HG03520 (cell line): ENCODE measurements at regions not wholly inside any gene's neighbourhood (a gene's known extent, or its start where the extent isn't known, plus 50 kb on each side); places are given as distances from the start of the nearest gene placed in this dataset.
"Not testable (repeated sequence)": the region's sequence is repeated elsewhere in the genome, so short reads cannot be mapped to it uniquely, and the experiment has no call there.

Experiments
- ATAC-seq: cut with Tn5 transposase; IDR thresholded peaks from one replicate; pipeline ENCODE4 v1.9.1; 2021; ENCODE audit warnings: mild to moderate bottlenecking, moderate library complexity; ENCODE audit not compliant: unreplicated experiment

DNA sequence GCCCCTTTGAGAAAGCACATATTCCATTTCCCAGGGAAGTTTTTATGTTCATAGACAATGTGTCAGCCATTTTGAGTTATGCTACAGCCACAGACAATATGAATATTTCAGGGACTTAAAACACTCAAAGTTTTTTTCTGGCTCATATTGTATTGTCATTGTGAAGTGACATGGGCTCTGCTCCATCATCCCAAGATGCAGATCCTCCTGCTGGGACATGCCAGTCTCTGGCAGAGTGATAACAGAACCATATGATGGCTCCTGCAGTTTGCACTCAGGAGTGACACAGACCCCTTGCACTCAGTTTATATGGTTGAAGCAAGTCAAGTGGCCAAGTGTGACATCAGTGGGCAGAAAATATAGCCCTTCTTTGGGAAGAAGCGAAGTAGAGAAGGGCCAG is 498.4 kb upstream of the TUSC1 start:
- ATAC-seq = no peak

DNA sequence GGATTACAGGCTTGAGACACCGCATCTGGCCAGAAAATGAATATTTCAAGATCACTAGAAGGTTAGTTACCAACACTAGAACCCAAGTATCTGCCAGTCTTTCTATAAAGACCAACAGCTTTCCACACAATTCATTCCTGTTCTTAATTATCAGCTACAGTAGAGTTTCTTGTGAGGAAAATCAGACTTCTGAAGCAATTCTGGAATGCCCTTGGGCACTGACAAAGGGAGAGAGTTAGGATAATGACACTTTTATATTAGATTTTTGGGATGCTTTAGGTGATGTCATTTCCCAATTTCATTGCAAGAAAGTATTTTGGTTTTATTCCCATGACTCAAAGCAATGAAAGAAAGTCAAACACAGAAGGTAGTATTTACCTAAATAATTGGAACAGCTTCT is 497.0 kb upstream of the TUSC1 start:
- ATAC-seq = no peak

DNA sequence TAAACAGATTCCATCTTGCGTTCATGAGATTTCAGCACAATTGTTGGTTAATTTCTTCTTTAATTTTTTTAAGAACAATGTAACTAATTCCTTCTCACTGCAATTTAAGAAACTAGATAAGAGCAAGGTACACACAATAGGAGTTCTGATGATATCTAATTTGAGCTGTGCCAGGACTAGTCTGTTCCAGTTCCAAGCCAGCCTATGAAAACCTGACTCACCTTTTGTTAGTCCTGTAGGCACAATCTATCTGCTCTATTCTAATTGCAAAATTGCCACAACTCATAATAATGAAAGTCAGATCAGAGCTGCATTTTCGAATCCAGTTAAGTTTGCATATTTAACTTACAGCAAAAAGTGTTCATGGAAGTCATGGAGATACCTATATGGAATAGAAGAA is 494.1 kb upstream of the TUSC1 start:
- no peak for ATAC-seq

DNA sequence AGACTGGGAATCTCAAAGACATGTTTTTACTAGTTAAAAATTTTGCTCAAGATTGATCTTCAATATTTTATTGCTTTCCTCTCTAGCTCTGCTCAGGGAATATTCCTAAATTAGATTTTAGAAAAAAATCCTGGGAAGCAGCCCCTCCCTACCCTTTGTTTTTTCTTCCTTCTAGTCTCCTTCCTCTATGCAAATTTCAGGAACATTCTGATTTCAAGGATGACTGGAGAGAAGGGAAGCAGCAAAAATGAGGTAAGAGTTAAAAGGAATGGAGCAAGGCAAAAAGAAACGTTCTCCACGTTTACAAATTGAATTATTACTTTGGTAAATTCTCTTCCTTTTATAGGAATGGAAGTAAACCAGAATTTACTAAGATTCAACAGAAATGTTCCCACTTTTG is 493.4 kb upstream of the TUSC1 start:
- no peak for ATAC-seq

DNA sequence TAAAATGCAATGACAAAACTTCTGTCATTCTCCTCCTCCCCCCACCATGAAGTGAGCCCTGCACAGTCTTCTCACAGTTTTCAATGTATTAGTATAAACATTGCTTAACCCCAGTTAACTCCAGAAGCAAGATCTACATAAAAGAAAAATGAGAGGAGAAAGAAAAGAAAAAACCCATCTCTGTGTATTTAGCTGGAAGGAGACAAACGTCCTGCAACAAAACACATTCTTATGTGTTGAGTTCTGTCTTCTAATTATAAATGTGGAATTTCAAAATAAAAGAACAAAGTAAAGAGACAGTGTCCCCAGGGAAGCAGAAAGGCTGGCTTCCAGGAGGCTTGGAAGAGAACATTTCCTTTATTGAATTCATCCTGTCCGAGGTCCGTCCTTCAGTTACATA is 491.9 kb upstream of the TUSC1 start:
- no peak for ATAC-seq

DNA sequence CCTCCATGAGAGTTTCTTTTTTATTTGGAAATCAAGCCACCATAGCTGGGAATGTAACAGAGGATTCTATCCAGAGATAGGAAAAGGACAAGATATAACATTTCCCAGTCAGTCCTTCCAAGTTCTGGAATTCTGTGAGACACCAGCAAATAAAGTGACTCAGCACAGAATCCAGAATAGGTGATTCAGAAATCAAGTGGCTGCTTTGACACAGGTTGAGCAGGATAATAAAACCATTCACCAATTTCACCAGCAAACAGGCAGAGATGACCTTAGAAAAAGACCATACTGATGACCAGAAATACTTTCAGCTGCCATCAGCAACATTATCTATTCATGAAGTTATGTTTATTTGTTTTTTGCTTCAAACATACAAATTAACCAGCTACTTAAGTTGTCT is 491.5 kb upstream of the TUSC1 start:
- no peak for ATAC-seq

DNA sequence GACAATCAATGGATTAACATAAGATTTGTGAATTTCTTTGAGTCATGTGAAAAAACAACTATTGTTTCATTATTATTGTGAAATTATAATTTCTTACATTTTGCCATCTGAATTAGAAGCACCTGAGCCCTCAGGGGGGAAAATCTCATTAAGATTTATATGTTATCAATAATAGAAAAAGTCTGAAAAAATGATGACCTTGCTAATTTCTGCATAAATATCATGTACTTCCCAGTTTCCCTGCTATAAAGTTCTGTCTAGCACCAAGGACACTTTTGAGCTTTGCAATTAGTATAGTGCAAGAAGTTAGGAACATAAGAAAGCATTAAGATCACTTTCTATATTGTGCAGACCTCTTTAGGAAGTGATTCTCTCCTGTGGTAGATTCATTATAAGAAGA is 488.3 kb upstream of the TUSC1 start:
- ATAC-seq = no peak

DNA sequence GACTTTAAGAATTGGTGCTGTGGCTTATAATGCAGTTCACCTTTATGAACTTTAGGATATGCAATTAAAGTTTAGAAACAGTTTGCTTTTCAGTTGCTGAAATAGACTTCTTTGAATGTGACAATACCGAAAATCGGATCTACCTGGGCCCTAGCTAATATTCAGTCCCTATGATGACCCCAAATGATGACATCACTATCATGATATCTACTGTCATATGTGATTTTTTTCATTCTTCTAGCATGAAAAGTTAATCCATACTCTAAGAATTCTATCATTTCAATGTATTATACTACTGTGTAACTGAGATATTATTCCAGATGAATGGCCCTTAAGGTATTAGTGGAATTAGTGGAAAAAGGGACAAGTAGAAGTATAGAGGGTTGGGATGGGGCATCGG is 487.2 kb upstream of the TUSC1 start:
- no peak for ATAC-seq

DNA sequence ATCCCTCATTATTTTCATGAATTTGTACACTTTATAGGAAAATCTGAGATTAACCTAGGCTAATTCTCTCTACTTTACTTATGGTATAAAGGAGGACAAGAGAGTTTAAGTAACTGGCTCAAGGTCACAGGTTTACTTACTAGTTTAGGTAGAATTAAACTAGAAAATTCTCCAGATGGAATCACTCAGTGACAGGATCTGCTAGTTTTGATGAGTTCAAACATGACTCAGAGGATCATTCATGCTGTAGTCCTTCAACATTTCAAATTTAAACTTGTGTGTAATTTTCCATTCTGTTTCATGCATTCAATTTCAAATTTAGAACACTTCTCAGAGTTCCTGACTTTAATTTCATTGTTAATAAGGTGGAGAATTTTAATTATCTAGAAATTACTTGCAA is 485.7 kb upstream of the TUSC1 start:
- ATAC-seq = no peak

DNA sequence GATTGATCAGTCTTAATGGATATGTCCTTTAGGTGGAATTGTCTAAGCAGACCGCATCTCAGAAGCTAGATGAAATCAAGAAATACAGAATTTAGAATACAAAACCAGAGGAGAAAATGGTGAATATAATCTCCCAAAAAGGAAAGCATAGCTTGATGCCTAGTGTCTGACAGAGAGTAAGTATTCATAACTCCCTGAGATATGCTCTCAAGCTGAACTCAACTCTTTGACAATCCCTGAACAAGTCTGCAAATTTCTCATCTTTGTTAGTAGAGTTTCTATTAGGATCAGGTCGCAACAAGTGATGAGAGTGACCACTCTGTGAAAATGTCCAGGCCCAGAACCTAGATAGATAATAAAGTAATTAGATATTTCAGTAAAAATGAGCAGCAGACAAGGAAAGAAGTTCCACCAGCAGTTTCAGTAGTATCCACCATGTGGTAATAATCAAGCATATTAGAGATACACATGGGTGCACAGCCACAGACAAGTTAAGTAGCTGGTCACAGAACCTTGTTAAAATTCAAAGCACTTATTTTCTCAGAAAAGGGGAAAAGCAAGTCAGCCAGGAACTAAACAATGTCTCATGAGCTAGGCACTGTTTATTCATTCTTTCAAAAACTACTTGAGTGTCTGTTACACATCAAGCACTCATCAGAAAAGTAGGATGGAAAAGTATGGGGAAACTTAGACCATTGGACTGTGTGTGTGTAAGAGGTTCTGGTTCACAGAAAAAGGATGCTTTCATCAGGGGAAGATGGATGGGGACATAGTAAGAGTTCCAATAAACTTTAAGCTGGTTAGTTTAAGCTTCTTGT is 481.5 kb upstream of the TUSC1 start:
- ATAC-seq = no peak

DNA sequence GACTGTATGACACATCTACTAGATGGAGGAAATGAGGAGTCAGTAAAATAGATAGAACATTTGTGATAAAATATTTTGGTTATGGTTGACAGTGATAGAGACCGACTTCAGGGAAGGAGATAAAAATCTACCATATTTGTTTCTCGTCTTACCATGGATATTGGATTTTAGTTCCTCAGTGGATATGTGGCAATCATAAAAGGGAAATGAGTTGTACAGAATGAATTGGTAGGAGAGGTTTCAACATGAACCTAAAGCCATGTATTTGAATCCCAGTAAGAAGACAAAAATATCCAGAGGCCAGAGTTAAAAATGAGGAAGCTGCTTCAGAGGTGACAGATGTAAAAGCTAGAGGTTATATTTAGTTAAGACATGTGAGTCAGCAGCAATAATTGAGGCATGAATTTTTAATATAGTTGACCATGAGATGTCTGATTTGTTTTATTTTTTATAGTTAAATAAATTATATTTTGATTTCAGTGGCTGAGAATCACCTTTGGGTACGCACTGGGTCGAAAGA is 480.4 kb upstream of the TUSC1 start:
- ATAC-seq = no peak

DNA sequence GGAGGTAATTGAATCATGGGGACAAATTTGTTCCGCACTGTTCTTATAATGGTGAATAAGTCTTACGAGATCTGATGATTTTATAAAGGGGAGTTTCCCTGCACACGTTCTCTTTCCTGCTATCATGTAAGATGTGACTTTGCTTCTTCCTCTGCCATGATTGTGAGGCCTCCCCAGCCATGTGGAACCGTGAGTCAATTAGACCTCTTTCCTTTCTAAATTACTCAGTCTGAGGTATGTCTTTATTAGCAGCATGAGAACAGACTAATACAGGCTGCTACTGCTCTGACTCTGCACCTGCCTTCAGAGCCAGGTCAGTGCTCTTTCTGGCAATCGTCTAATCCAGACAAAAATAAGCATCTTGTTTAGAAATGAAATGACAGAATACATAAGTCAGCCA is 479.2 kb upstream of the TUSC1 start:
- peak; percentile 77 for ATAC-seq

DNA sequence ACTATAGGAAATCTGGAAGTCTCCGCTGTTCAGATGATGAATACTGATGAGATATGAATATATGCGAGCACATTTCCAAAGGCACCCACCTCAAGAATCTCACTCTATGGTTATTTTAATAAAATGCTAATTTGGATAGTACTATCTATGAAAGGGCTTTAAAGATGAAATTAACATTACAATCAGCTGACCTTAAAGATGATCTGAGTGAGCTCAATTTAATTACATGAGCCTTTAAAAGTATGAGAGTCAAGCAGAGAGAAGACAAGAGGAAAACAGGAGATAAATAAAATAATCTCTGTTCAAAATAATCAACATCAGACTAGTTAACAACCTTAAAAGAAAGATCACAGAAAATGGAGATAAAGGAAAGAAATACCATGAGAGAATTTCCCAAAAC is 474.1 kb upstream of the TUSC1 start:
- ATAC-seq = no peak

DNA sequence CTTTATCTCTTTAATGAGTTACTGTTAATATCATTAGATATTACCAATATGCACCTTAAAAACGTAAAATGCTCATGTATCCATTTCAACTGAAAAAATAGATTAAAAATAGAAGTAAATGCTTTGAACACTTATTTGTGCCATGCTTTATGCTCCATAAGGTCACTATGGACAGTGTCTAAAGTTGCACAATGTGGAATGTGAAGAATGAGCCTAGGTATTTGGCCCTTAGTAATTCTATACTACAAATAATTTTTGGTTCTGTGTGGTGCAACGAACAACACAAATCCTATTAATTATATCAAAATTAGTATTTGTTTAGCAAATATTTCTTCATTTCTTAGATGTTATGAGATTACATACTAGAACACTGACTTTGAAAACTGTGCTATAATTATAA is 469.9 kb upstream of the TUSC1 start:
- no peak for ATAC-seq

DNA sequence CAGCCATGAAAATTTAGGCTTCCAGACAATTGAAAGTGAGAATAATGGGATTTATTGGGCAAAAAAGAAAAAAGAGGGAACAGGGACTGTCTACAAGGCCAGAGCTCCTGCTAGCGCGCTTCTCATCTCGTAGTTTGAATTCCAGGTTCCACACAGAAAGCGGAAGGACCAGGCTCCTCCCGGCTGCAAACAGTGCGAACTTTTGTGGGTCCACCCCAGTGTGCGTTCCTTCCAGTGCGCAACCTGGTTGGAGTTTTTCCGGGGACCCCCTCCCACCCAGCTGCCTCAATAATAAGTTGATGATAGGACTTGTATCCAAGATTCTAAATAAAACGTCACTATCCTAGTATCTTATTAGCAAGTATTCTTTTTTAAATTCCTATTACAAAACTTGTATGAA is 467.7 kb upstream of the TUSC1 start:
- ATAC-seq = no peak

DNA sequence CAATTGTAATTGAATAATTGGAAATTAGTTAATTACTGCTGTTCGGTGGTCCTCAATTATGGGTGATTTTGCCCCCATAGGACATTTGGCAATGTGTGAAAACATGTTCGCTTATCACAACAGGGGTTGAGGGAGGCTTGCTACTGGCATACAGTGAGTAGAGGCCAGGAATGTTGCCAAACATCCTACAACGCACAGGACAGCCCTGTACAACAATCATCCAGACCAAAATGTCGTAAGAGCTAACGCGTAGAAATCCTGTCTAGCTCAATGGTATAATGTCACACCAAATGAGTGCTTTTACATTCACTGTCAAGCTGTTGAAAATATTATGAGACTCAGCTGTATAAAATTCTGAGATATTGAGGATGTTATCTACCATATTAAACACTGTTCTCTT is 464.4 kb upstream of the TUSC1 start:
- ATAC-seq = no peak

DNA sequence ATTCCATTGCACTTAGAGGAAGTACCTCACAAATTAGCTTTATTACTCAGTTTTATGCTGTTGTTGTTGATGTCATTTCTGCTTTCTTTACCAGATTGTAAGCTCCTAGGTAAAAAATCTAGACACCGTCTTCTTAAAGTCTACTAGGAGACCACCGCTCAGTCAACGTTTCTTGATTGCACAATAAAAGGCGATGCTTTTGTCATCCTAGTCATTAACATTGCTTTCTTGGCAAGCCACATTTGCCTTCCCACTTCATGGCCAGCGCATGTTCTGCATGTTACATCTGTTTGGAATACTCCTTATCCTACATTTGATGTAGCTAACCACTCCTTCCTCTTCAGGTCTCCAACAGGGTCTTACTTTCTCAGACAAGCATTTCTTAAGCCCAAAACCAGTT is 464.0 kb upstream of the TUSC1 start:
- no peak for ATAC-seq

DNA sequence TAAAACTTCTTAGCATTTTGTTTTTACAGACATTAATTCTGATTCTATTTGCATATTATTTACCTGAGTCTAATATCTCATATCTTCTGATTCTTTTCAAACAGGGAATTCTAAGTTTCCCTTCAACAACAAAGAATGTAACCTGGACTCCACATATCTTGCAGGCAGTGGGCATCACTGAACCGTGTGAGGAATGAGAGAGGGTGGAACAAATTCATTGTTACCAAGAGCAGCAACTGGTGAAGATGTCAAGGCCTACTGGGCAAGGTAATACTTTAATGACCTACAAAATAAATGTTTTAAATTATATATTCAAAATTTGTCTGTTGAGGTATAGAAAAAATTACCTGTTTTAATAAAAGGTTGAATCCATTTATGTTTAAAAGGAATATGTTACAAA is 455.3 kb upstream of the TUSC1 start:
- no peak for ATAC-seq

DNA sequence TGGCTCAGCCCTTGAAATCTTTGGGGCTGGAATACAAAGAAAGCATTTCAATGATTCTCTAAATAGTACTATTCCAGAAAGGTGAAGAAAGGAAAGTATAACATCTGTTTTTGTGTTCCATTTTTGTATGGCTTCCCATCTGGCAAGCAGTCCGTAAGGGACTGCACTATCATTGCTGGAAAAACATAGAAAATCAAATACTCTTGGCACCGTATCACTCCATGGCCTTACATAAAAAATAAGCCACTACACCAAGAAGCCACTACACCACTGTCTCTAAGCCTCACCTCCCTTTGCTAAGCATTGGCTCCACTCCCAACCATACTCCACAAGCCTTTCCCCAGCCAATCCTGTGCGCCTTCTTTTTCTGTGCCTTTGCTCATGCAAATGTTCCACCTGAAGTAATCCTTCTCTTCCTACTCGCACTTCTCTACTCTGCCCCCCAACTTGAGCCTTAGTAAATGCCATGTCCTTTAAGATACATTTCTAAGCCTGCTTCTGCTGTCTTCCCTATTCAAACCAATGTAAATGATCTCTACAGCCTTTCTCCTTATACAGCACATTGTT is 454.6 kb upstream of the TUSC1 start:
- ATAC-seq = no peak

DNA sequence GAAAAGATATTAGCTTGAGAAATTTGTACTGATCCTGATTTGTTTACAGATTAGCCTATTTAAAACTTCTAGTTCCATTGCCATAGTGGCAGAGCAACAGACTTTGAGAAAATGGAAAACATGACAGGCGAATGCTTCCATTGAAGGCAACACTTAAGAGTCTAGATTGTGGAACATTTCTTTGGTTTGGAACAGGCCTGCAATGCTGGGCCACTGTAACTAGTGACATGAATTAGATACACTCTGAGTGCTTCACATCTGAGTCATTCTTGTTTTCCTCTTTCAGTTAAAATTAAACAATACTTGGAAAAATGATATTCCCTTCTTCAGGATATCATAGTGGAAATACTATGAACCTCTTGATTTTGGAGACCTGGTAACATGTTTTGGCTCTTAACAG is 453.6 kb upstream of the TUSC1 start:
- no peak for ATAC-seq

DNA sequence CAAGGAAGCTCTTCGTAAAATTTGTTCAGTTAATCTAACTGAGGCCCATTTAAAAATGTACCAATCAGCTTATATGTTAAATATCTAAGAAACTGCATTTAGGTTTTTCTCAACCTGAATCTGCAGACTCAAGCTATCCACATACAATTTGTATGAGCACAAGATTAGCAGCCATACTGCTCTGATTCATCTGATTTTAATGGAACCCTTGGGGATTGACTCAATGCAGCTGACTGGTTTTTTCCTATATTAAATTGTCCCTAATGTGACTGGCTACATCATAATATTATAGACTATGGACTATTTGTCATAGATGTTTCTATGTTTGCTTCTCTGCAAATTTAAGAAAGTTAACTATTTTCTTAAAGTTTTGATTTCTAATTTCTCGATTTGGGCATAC is 451.0 kb upstream of the TUSC1 start:
- ATAC-seq = no peak

DNA sequence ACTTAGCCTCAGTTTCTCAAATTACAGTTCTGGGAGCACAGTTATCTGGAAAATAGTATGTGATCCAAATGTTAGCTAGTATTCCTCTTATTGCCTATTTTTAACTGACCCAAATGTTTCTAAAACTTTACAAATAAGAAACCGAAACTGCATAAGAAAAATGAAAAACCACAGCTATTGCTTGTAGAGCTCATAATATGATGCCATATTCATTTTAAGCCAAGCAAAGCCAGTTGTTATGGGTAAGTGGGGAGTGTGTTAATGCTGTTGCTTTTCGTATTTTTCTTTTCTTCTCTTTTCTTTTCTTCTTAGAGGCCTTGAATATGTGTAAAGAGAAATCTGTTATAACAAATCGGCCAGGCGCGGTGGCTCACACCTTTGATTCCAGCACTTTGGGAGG is 447.4 kb upstream of the TUSC1 start:
- no peak for ATAC-seq

DNA sequence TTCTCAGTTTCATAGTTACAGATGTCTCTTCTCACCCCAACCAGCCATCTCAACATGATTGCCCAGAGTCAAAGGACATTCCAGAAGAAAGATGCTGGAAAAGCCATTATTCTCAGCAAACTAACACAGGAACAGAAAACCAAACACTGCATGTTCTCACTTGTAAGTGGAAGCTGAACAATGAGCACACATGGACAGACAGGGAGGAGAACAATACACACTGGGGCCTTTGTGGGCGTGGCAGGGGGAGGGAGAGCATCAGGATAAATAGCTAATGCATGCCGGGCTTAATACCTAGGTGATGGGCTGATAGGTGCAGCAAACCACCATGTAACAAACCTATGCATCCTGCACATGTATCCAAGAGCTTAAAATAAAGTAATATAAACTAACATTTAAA is 437.8 kb upstream of the TUSC1 start:
- not testable (repeated sequence) for ATAC-seq
